Fibroblast of upper back skin (primary cell): ENCODE measurements at regions not wholly inside any gene's neighbourhood (a gene's known extent, or its start where the extent isn't known, plus 50 kb on each side); places are given as distances from the start of the nearest gene placed in this dataset.

Experiments used
- DNase-seq: peaks from one replicate; pipeline ENCODE4 v3.0.0-alpha.2; 2013

DNA sequence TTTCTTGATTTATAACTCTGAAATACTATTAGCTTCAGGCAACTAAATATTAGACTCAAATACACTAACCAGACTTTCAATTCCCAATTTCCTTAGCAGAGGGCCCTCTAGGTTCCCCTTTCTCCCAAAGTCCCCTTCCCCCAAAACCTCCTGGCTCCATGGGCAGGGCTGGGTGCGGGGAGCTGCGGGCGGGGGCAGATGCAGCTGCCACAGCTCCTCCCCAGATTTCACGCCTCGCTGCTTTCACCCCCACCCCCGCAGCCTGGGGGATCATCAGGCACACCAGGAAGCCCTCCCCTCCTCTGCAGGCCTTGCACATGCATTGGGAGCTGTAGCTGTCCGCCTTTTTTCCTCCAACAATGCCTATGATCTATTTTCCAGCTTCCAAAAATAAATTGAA lies 82.8 kb upstream of the SPATA31C2 start:
- DNase-seq: no peak

DNA sequence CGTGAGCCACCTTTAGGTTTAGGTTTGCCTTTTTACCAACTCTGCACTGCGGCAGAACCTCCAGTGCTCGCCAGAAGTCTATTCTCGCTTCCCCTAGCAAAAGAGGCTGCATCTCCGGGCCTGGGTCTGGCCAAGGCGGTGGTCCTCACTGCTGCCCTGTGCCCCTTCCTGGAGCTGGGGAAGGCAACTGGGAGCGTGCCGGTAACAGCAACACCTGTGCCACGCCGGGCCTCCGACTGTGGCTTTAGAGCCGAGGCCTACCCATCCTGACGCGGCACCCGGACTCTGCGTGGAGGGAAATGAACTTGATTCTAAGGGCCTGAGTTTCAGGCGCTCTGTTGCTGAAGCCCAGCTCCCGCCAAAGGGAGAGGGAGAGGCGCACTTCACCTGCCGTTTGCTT lies 82.4 kb upstream of the SPATA31C2 start:
- DNase-seq: no peak

DNA sequence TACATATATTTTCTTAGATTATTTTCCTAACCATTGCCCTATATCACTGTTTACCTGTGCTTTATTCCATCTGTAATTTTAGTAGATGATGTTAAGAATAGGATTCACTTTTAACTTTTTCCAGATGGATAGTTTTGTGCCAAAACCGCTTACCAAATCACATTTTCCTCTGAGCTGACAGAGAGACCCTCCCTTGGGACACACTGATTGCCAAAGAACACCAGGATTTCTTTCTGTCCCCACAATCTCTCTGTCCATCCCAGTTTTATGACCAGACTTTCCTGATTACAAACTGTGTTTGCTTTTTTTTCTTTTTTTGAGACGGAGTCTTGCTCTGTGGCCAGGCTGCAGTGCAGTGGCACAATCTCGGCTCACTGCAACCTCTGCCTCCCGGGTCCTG lies 81.3 kb upstream of the SPATA31C2 start:
- DNase-seq: no peak

DNA sequence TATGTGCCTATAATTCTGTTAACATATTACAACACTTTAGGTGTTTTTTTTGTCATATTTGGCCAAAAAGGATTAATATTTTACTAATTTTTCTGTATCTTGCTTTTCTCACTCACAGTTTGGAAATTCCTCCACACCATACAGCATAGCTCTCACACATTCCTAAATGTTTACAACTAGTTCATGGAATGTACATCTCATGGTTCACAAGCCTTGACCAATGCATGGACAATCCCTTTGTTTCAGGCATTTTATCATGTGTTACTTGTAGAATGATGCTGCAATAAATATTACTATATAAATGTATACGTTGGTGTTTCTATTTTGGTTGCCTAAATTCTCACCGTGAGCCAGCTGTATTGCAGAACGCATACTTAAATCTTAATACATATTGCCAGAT lies 80.5 kb upstream of the SPATA31C2 start:
- peak; percentile 62 for DNase-seq

DNA sequence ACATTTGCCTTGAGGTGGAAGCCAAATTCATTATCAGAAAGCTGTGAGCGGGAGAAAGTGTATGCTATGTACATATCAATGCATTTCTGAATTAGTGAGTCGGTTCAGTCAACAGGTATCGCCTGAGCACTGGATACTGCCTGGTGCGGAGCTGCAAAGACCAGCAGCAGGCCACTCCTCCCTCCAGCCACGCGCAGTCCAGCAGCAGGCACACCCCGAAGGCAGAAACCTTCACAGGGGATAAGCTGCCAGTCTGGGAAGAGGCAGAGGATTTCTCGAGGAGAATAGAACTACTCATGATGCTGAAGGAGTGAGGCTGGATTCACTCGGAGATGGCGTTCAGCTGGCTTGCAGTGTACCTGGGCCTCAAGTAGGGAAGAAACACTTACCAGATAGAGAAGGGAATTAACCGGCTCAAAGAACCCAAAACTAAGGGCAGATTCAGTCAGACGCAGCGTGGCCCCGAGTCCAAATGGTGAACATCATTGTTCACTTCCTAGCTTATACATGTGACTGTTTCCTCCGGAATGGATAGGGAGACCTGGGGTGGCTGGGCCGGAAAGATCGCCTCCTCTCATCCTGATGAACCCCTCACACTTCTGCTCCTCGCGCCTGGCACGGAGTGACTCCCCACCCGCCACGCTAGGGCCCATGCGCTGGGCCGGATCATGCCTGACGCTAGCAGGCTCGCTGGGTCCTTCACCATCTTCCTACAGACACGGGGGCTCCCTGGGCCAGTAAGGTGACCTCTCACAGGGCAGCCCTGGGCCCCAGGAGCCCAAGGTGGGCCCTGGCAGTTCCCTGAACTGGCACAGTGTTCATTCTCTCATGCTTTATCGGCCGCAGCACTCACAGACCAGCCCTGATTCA lies 78.1 kb upstream of the SPATA31C2 start:
- DNase-seq: no peak

DNA sequence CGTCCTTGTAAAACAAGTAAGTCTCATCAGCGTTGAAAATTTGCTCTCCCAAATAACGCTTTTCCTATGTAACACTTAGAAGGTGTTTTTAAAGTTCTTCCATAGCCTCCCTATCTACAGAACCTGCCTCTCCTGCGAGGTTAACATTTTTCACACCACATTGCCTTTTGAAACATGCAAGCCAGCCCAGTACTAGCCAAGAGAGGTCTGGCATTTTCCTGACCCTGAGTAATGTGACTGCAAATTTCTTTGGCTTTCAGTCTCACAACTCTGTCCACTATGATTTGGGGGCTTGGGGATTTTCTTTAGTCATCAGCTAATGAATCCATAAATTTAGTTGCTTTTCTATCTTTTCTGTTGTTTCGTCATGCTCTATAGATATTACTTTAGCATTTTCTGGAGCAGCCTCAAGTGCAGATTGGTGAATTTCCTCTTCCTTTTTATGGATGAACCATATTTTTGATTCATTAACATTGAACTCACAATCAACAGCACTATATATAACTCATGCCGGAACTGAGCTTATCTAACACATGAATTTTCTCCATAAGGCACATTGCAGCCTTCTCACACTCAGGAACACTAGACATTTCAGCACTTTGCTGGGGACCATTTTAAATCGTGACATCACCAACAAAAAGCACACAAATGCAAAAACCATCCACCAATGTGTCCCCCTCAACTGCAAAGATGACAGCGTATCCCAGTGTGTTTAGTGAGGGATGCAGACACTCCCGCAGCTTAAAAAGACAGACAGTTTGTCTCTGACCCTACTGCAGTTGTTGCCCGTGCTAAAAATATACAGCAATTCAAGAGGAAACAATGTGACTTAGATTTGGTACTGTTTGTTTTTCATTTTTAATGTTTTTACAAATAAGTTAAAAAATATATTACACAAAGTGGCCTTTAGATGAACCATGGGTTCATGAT lies 77.2 kb upstream of the SPATA31C2 start:
- DNase-seq: no peak

DNA sequence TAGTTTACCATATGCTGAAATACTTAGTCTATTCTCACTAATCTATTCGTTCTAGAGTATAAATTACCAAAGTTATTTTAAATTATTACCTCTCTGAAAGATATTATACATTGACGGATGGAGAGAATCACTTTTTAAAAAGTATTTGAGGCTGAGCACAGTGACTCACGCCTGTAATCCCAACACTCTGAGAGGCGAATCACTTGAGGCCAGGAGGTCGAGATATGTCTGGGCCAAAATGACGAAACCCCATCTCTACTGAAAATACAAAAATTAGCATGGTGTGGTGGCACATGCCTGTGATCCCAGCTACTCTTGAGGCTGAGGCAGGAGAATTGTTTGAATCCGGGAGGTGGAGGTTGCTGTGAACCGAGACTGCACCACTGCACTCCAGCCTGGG lies 64.0 kb upstream of the SPATA31C2 start:
- DNase-seq: no peak

DNA sequence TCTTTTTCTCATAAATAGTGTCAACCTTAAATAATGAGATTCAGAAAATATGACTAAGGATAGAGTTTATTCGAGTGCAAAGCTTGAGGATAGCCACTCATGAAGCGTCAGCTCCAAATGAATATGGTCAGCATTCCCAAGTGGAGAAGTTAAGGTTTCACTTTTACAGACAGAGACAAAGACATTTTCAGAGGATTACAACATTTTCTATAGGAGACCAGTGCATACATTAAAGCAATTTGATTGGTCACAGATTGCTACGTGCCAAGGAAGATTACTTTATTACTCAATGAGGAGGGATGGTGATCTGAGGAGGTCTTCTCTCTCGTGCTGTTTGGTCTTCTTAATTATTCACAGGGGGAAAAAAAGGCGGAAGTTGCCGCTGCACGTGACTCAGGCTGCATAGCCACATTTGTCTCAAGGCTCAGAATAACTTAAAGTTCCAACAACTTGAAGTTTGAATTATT lies 60.1 kb upstream of the SPATA31C2 start:
- DNase-seq: peak; percentile 93

DNA sequence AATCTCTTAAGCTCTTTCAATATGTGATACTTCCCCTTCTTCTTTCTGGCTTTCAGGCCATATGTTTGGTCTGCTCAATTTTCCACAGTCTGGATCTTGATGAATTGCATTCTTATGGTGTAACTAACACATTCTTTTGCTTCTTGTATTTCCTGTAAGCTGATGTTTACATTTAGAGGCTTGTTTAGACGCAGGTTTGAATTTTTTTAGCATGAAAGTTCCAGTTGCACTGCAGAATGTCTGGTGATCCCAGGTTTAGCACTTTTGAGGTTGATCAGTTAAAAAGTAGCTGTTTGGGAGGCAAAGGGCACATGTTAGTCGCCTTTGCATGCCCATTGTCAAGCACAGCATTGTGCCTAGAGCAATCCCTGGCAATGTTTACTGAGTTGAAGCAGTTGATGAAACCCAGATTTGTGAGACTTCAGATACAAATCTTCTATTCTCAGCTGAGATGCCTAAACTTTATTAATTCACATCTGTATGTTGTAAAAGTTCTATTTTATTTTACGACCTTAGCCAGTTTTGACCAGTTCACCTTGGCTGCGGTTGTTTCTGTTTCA lies 59.6 kb upstream of the SPATA31C2 start:
- peak; percentile 93 for DNase-seq

DNA sequence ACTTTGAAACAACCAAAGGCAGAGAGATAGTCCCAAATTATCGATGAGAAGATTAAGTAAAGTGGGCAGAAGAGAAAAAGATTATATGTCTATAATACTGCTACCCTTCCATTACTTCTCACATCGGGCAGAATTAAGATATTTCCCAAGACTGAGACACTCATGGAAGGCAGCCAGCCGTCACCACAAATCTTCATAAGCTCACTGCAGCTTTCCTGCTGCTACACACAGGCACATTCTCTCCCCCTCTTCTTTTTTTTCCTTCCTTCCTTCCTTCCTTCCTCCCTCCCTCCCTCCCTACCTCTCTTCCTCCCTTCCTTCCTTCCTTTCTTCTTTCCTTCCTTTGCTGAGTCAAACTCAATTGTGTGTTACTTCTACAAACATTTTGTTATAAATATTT lies 58.7 kb upstream of the SPATA31C2 start:
- DNase-seq: peak; percentile 90

DNA sequence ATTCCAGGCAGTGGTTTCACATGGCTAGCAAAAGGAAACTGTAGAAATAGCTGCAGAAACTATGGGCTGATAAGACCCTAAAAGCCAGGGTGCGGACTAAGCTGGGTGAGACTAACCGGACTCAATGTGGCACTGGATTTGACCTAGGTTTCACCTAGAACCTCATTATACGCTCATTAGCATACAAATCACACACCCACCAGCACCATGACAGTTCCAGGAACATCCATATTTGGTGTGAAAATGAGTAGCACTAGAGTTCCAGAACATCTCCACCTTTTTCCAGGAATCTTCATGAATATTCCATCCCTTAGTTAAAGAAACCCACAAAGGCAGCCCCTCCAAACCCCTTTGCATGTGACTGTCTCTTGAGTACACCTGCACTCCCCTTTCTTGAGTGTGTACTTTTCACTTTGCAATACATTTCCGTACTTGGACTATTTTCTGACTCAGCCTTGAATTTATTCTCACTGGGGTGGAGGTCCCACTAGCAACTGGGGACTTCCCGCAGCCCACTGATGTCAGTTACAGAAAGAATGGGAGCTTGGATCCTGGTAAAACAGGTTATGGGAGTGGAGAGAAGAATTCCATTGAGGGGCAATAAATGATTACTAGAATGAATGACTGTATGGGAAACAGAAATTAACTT lies 58.0 kb upstream of the SPATA31C2 start:
- no peak for DNase-seq

DNA sequence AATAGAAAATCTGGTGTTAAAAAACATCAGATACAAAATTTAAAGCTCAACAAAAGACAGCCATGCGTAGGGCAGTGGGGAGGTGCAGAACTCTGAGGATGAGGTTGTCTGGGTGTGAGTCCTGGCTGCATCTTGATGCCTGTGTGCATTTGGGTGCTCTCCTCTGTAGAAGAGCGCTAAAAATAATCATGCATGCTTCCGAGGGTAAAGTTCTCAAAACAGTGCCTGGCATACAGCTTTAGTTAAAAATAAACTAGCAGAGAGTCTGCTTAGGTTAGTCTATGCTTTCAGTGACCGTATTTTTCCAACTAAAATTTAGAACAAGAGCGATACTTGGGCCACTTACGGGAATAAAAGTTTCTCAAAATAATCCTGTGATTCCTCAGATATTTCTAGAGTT lies 55.5 kb upstream of the SPATA31C2 start:
- DNase-seq: no peak

DNA sequence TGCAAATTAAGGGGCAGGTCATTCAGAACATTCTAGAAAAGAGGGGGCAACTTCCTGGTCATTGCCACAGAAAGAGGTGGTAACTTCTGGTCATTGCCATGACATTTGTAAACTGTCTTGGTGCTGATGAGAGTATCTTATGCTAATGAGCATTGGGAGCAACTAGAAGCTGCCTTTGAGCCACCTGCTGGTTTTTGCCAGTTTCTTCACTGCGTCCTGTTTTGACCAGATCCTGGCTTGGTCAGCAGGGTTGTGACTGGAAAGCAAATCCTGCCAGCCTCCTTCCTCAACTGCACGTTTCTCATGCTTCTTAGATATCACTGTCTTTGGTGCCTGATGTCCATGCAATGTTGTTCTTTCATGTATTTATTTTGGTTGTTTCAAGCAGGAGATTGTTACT lies 53.2 kb upstream of the SPATA31C2 start:
- no peak for DNase-seq

DNA sequence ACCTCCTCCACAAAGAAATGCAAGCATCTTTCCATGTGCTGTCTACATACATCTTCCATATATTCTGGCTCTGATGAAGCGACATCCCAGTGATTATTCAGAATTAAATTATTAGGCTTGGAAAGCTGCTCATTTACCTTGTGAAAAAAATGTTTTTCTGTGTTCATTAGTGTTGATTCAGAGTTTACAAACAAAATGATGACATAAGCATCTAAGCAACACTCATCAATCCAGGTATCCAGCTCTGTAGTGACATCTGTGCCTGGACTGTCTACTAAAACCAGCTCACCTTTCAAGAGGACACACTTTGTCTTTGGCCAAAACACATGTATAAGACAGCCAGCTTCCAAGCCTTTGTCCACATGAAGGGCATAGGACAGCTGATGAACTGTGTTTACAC lies 51.1 kb upstream of the SPATA31C2 start:
- no peak for DNase-seq
